CD4-positive, alpha-beta T cell treated with Interleukin-17A for 4 hours (primary cell): ENCODE measurements at regions not wholly inside any gene's neighbourhood (a gene's known extent, or its start where the extent isn't known, plus 50 kb on each side); places are given as distances from the start of the nearest gene placed in this dataset.
"Not testable (repeated sequence)": the region's sequence is repeated elsewhere in the genome, so short reads cannot be mapped to it uniquely, and the experiment has no call there.

Experiments used
- DNase-seq: peaks from one replicate; pipeline ENCODE4 v3.0.0-alpha.2; 2020; ENCODE audit warnings: mixed read lengths

- no peak for DNase-seq
Observed at GRCh38 chr1:9441451-9442133, 97.7 kb upstream of the SLC25A33 start.

GRCh38 chr1:9442278-9442846 lies 96.9 kb upstream of the SLC25A33 start:
- no peak for DNase-seq

GRCh38 chr1:9442986-9443385 lies 96.3 kb upstream of the SLC25A33 start:
- no peak for DNase-seq

- no peak for DNase-seq
Observed at GRCh38 chr1:9443913-9444445, 95.3 kb upstream of the SLC25A33 start.

GRCh38 chr1:9444532-9444931 lies 94.7 kb upstream of the SLC25A33 start:
- no peak for DNase-seq

- DNase-seq: not testable (repeated sequence)
Observed at GRCh38 chr1:9445081-9445480, 94.2 kb upstream of the SLC25A33 start.

- DNase-seq: no peak
Observed at GRCh38 chr1:9447215-9447960, 91.9 kb upstream of the SLC25A33 start.

- no peak for DNase-seq
Observed at GRCh38 chr1:9448132-9449109, 90.8 kb upstream of the SLC25A33 start.

GRCh38 chr1:9449110-9449627 lies 90.1 kb upstream of the SLC25A33 start:
- no peak for DNase-seq

- DNase-seq: no peak
Observed at GRCh38 chr1:9449976-9450696, 89.1 kb upstream of the SLC25A33 start.

- DNase-seq: no peak
Observed at GRCh38 chr1:9451081-9451480, 88.2 kb upstream of the SLC25A33 start.

- DNase-seq: no peak
Observed at GRCh38 chr1:9452516-9453140, 86.6 kb upstream of the SLC25A33 start.

GRCh38 chr1:9453375-9453774 lies 85.9 kb upstream of the SLC25A33 start:
- DNase-seq: no peak

- no peak for DNase-seq
Observed at GRCh38 chr1:9453779-9454418, 85.4 kb upstream of the SLC25A33 start.

GRCh38 chr1:9454494-9455066 lies 84.7 kb upstream of the SLC25A33 start:
- DNase-seq: no peak

- DNase-seq: peak; percentile 84
Observed at GRCh38 chr1:9455487-9456234, 83.6 kb upstream of the SLC25A33 start.

GRCh38 chr1:9456833-9457232 lies 82.4 kb upstream of the SLC25A33 start:
- DNase-seq: no peak

- DNase-seq: no peak
Observed at GRCh38 chr1:9459816-9460407, 79.4 kb upstream of the SLC25A33 start.

GRCh38 chr1:9465640-9466039 lies 73.6 kb upstream of the SLC25A33 start:
- no peak for DNase-seq
